HUES64 (cell line): ENCODE measurements at regions not wholly inside any gene's neighbourhood (a gene's known extent, or its start where the extent isn't known, plus 50 kb on each side); places are given as distances from the start of the nearest gene placed in this dataset.

Experiments used
- H3K27ac ChIP-seq: 2 replicates; pipeline ENCODE4 v1.7.0; 2013; ENCODE audit warnings: low read depth, low read length, inconsistent platforms
- H3K27me3 ChIP-seq: 2 replicates; pipeline ENCODE4 v1.6.1; 2013; ENCODE audit warnings: mild to moderate bottlenecking, low read length; ENCODE audit not compliant: insufficient read depth
- H3K36me3 ChIP-seq: 2 replicates; pipeline ENCODE4 v1.6.1; 2013; ENCODE audit warnings: mild to moderate bottlenecking, low read length; ENCODE audit not compliant: insufficient read depth
- H3K4me1 ChIP-seq: 2 replicates; pipeline ENCODE4 v1.6.1; 2013; ENCODE audit warnings: mild to moderate bottlenecking, low read length, moderate library complexity; ENCODE audit not compliant: insufficient read depth
- H3K4me3 ChIP-seq: 2 replicates; pipeline ENCODE4 v1.5.1; 2013; ENCODE audit warnings: mild to moderate bottlenecking, low read length, moderate library complexity
- H3K9ac ChIP-seq: 2 replicates; pipeline ENCODE4 v1.6.1; 2013; ENCODE audit warnings: mild to moderate bottlenecking, low read depth, low read length
- H3K9me3 ChIP-seq: 2 replicates; pipeline ENCODE4 v1.6.1; 2013; ENCODE audit warnings: low read depth, low read length; ENCODE audit not compliant: insufficient read depth
- WGBS: fragments of 150-250, 120-280 bp; methylation state at CpG from one replicate; pipeline ENCODE4 v1.1.7; 2013; ENCODE audit warnings: missing lambda C conversion rate; 5-methylcytosine and 5-hydroxymethylcytosine counted together

- Histone ChIP-seq H3K4me3 (no peak overlapping the region), H3K9ac (no peak overlapping the region), H3K36me3 (no peaks in the 10 kb centered on the region), H3K27me3 (no peaks in the 10 kb centered on the region), H3K4me1 (no peaks in the 10 kb centered on the region; the same call in 1 of the 2 replicates), H3K27ac (no peak overlapping the region), H3K9me3 (no peaks in the 10 kb centered on the region)
- WGBS: 82% methylated on average over 4 of the region's 4 CpGs
Measured at GRCh38 chr9:87446527-87446926, 51.1 kb upstream of the DAPK1 start.

GRCh38 chr9:87447547-87448432, 49.9 kb upstream of the DAPK1 start:
- 90% methylated on average over 11 of the region's 11 CpGs for WGBS
- no peak overlapping the region for H3K9ac ChIP-seq

More at GRCh38 chr9:87447547-87448432, 49.9 kb upstream of the DAPK1 start:
- Histone ChIP-seq H3K4me1 (no peaks in the 10 kb centered on the region; the same call in 1 of the 2 replicates), H3K9me3 (no peaks in the 10 kb centered on the region), H3K36me3 (no peaks in the 10 kb centered on the region), H3K27ac (no peak overlapping the region), H3K4me3 (no peak overlapping the region), H3K27me3 (no peaks in the 10 kb centered on the region)
